Activated naive CD4-positive, alpha-beta T cell treated with anti-CD3 and anti-CD28 coated beads, Interleukin-2, amount 10 ng/mL, durations not matched to agents 7 days and 5 days (primary cell): ENCODE measurements at regions not wholly inside any gene's neighbourhood (a gene's known extent, or its start where the extent isn't known, plus 50 kb on each side); places are given as distances from the start of the nearest gene placed in this dataset.

Experiments used
- CTCF ChIA-PET: fragments of 350-600 bp; sonication (Branson Sonifier 250); formaldehyde crosslinking; loops from one replicate; lab custom pipeline; 2021; ENCODE audit warnings: antibody characterized with exemption; lab: Charles Lee
- DNase-seq: peaks from one replicate; pipeline ENCODE4 v3.0.0-alpha.2; 2020
- H3K27ac Mint-ChIP-seq: one replicate; pipeline ENCODE4 v1.8.0; 2021; ENCODE audit warnings: mild to moderate bottlenecking, moderate library complexity, mixed read lengths
- H3K27me3 Mint-ChIP-seq: one replicate; pipeline ENCODE4 v1.8.0; 2021; ENCODE audit warnings: mild to moderate bottlenecking, mixed read lengths
- H3K36me3 Mint-ChIP-seq: one replicate; pipeline ENCODE4 v1.8.0; 2021; ENCODE audit warnings: mixed read lengths
- H3K4me1 Mint-ChIP-seq: one replicate; pipeline ENCODE4 v1.8.0; 2021; ENCODE audit warnings: mixed read lengths
- H3K4me3 Mint-ChIP-seq: one replicate; pipeline ENCODE4 v1.8.0; 2021; ENCODE audit warnings: mild to moderate bottlenecking, moderate library complexity, mixed read lengths
- H3K9me3 Mint-ChIP-seq: one replicate; pipeline ENCODE4 v1.8.0; 2021; ENCODE audit warnings: mixed read lengths

DNA sequence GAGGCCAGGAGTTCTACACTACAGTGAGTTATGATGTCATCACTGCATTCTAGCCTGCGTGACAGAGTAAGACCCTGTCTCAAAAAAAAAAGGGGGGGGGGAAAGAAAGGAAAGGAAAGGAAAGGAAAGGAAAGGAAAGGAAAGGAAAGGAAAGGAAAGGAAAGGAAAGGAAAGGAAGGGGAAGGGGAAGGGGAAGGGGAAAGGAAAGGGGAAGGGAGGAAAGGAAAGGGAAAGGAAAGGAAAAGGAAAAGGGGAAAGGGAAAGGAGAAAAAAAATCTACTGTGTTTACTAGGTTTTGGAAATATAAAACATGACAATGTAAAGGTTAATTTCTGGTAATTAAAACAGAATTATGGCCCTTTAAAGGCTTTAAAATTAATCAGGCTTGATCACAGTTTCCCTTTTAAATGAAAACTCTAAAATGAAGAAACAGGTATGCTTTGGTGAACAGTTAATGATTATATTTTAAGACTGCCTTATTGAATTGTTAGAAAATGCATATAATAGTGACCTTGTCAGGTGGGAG is 131.9 kb upstream of the POU5F2 start:
- no peak overlapping the region for H3K4me3 Mint-ChIP-seq
- H3K27ac Mint-ChIP-seq, result no peak overlapping the region
- no peaks in the 10 kb centered on the region for H3K9me3 Mint-ChIP-seq
- peaks cover 2% of the 10 kb centered on the region for H3K4me1 Mint-ChIP-seq
- no peaks in the 10 kb centered on the region for H3K27me3 Mint-ChIP-seq
- DNase-seq, result no peak
- no peaks in the 10 kb centered on the region for H3K36me3 Mint-ChIP-seq
- CTCF ChIA-PET, result no interaction called here

- no peak for DNase-seq
- H3K4me3 Mint-ChIP-seq, result no peak overlapping the region
- H3K27ac Mint-ChIP-seq, result no peak overlapping the region
- peaks cover 2% of the 10 kb centered on the region for H3K4me1 Mint-ChIP-seq
- no peaks in the 10 kb centered on the region for H3K36me3 Mint-ChIP-seq
- H3K27me3 Mint-ChIP-seq, result no peaks in the 10 kb centered on the region
- no peaks in the 10 kb centered on the region for H3K9me3 Mint-ChIP-seq
- CTCF ChIA-PET, result no interaction called here
Measured at GRCh38 chr5:93870649-93871048, 129.2 kb upstream of the POU5F2 start.

- no peak overlapping the region for H3K27ac Mint-ChIP-seq
Measured at GRCh38 chr5:93868851-93869250, 127.5 kb upstream of the POU5F2 start.

DNA sequence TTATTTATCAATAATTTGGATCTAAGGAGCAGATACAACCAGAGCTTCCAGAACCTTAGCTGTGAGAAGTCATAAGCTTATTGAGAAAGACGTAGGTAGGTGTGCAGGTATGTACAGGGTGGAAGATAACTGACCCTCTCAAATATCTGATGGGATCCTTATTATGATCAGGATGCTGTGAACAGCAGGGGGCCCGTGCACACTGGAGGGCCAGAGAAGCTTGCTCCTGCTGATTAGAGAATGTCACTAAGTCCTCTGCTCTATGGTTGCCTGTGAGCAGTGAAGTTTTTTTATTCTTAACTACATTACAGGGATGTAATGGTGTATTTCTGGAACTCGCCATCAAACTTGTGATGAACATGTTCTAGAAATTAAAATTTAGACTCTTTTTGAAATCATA is 108.9 kb upstream of the POU5F2 start:
- no peak overlapping the region for H3K4me3 Mint-ChIP-seq
- DNase-seq, result no peak
- peaks cover 5% of the 10 kb centered on the region for H3K36me3 Mint-ChIP-seq
- CTCF ChIA-PET, result no interaction called here
- H3K4me1 Mint-ChIP-seq, result no peaks in the 10 kb centered on the region
- no peaks in the 10 kb centered on the region for H3K27me3 Mint-ChIP-seq
- H3K9me3 Mint-ChIP-seq, result peaks cover 7% of the 10 kb centered on the region
- no peak overlapping the region for H3K27ac Mint-ChIP-seq

More at GRCh38 chr5:93868851-93869250, 127.5 kb upstream of the POU5F2 start:
- no peaks in the 10 kb centered on the region for H3K9me3 Mint-ChIP-seq
- H3K36me3 Mint-ChIP-seq, result no peaks in the 10 kb centered on the region
- no peaks in the 10 kb centered on the region for H3K27me3 Mint-ChIP-seq
- CTCF ChIA-PET, result no interaction called here
- H3K4me1 Mint-ChIP-seq, result no peaks in the 10 kb centered on the region
- H3K4me3 Mint-ChIP-seq, result no peak overlapping the region
- no peak for DNase-seq

DNA sequence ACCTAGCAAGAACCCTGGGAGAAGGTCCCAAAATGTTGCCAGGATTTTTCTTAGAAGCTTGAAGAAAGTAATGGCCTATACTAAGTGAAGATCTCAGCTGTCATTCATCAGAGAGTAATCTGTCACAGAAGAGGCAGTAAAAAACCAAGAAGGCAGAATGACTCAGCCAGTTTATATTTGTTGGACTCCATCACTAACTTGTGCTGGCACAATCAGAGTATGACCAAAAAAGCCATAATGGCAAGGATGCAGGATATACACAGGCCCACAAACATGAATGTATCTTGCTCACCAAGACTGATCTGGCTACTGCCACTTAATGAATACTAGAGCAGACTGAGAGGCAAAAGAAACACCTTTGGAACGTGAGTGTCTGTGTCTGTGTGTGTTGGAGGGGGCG is 104.0 kb upstream of the POU5F2 start:
- peaks cover 14% of the 10 kb centered on the region for H3K9me3 Mint-ChIP-seq
- H3K36me3 Mint-ChIP-seq, result peaks cover 16% of the 10 kb centered on the region
- no peaks in the 10 kb centered on the region for H3K4me1 Mint-ChIP-seq
- no peak for DNase-seq
- CTCF ChIA-PET, result no interaction called here
- no peak overlapping the region for H3K27ac Mint-ChIP-seq
- no peaks in the 10 kb centered on the region for H3K27me3 Mint-ChIP-seq
- H3K4me3 Mint-ChIP-seq, result no peak overlapping the region

DNA sequence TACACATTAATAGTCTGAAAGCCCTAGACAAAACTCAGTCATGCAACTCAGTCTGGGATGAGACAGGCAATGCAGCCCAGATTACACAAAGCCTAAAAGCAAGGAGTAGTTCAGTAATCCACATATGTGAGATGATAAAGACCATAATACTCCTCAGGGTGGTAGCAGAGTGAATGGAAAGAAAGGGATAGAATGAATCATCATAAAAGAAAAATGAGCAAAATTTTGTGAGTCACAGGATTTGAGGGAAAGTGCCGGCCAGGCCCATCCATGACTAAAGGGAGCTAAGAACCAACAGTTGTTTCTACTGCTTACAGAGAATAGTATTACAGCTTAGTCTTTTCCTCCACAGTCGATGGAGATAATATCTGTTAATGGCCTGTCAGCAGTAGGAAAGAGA is 90.0 kb upstream of the POU5F2 start:
- Mint-ChIP-seq H3K27me3 (no peaks in the 10 kb centered on the region), H3K4me1 (no peaks in the 10 kb centered on the region), H3K9me3 (peaks cover 9% of the 10 kb centered on the region), H3K4me3 (no peak overlapping the region), H3K27ac (no peak overlapping the region), H3K36me3 (peaks cover 2% of the 10 kb centered on the region)
- DNase-seq, result no peak
- CTCF ChIA-PET, result no interaction called here

DNA sequence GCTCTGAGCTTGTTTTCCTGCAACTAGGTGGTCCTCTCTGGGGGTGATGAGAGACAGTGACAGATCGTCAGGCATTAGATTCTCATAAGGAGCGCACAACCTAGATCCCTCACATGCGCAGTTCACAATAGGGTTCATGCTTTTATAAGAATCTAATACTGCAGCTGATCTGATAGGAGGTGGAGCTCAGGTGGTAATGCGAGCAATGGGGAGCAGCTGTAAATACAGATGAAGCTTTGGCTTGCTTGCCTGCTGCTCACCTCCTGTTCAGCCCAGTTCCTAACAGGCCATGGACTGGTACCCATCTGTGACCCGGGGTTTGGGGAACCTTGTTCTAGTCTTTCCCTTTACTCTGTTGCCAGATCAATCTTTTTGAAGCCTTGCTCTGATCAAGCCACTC is 89.5 kb upstream of the POU5F2 start:
- H3K36me3 Mint-ChIP-seq, result peaks cover 2% of the 10 kb centered on the region
- no peak overlapping the region for H3K4me3 Mint-ChIP-seq
- H3K9me3 Mint-ChIP-seq, result peaks cover 10% of the 10 kb centered on the region
- H3K4me1 Mint-ChIP-seq, result no peaks in the 10 kb centered on the region
- H3K27ac Mint-ChIP-seq, result no peak overlapping the region
- no peaks in the 10 kb centered on the region for H3K27me3 Mint-ChIP-seq
- no peak for DNase-seq
- CTCF ChIA-PET, result no interaction called here

DNA sequence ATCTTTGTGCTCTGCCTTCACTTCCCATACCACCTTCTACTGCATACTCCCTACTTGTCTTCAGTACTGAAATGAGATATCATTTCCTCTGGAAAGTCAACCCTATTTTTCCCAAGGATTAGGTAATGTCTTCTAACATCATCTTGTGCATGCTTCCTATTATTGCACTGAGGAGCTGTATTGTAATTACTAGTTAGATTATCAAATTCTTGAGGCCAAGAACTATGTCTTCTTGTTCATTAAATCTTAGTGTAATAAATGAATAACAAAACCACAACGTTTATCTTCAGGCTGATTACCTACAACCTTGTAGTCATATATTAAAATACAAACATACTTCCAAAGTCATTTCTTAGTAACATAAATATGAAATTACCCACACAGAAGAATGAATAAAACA is 87.9 kb upstream of the POU5F2 start:
- peaks cover 2% of the 10 kb centered on the region for H3K36me3 Mint-ChIP-seq

DNA sequence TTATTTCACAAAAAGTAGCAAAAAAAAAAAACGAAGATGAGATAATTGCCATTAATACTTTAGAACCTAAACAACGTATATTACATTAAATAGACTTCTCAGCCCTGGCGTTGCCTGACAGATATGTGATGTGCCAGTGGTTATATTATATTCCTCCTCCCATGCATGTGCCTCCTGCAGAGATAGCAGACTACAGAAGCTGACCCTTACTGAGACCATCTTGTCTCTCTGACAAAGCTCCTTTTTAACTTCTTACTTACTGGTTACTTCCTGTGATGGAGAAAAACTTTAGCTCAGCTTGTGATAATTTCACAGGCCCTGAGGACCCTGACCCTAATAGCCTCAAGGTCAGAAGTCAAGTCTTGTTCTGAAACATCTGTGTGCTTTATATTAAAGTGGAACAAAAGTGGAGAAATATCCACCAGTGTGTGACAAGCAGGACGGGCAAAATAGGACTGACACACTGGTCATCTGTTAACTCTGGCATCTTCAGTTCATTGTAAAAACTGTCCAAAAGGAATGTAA is 80.6 kb upstream of the POU5F2 start:
- Mint-ChIP-seq H3K27me3 (no peaks in the 10 kb centered on the region), H3K9me3 (peaks cover 2% of the 10 kb centered on the region), H3K4me1 (no peaks in the 10 kb centered on the region), H3K4me3 (no peak overlapping the region), H3K27ac (no peak overlapping the region), H3K36me3 (peaks cover 6% of the 10 kb centered on the region)
- DNase-seq, result no peak
- CTCF ChIA-PET, result interaction anchor here (2.0 kb wide), 1 partner anchor 21 kb away, joined by 5 read pairs; no protein-coding TSS in a partner anchor

More for the DNA sequence above, 87.9 kb upstream of the POU5F2 start:
- peaks cover 10% of the 10 kb centered on the region for H3K9me3 Mint-ChIP-seq
- H3K27me3 Mint-ChIP-seq, result no peaks in the 10 kb centered on the region
- DNase-seq, result no peak
- H3K27ac Mint-ChIP-seq, result no peak overlapping the region
- CTCF ChIA-PET, result no interaction called here
- H3K4me1 Mint-ChIP-seq, result no peaks in the 10 kb centered on the region
- H3K4me3 Mint-ChIP-seq, result no peak overlapping the region

- Mint-ChIP-seq H3K9me3 (no peaks in the 10 kb centered on the region), H3K27me3 (no peaks in the 10 kb centered on the region), H3K4me3 (no peak overlapping the region), H3K36me3 (peaks cover 6% of the 10 kb centered on the region), H3K27ac (no peak overlapping the region), H3K4me1 (no peaks in the 10 kb centered on the region)
- CTCF ChIA-PET, result interaction anchor here (0.5 kb wide), 1 partner anchor 810 kb away, joined by 3 read pairs; no protein-coding TSS in a partner anchor
- no peak for DNase-seq
Measured at GRCh38 chr5:93819668-93820067, 78.3 kb upstream of the POU5F2 start.

GRCh38 chr5:93810780-93811179 is 69.4 kb upstream of the POU5F2 start:
- H3K9me3 Mint-ChIP-seq, result no peaks in the 10 kb centered on the region
- no peak for DNase-seq
- no peak overlapping the region for H3K4me3 Mint-ChIP-seq
- CTCF ChIA-PET, result no interaction called here
- no peaks in the 10 kb centered on the region for H3K27me3 Mint-ChIP-seq
- H3K27ac Mint-ChIP-seq, result no peak overlapping the region
- H3K4me1 Mint-ChIP-seq, result no peaks in the 10 kb centered on the region
- H3K36me3 Mint-ChIP-seq, result no peaks in the 10 kb centered on the region

DNA sequence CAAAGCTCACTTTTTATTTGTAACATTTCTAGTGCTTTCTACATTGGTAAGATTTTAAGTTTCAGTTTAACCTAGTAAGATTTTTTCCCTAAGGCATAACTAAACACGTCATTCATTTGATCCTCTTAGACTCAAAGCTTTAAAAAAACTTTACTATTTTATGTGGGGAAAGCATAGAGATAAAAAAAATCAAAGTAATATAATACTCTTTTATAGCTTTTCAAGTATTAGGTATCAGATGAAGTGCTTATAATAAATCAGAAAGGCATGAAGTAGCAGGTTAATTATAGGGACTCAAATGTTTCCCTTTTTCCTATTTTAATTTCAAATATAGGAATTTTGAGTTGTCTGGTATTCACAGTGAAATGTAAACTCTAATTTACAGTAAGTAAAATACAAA is 68.0 kb upstream of the POU5F2 start:
- Mint-ChIP-seq H3K27ac (no peak overlapping the region), H3K27me3 (no peaks in the 10 kb centered on the region), H3K36me3 (no peaks in the 10 kb centered on the region), H3K4me1 (no peaks in the 10 kb centered on the region), H3K4me3 (no peak overlapping the region), H3K9me3 (no peaks in the 10 kb centered on the region)
- DNase-seq, result no peak
- CTCF ChIA-PET, result interaction anchor here (1.5 kb wide), 1 partner anchor 9 kb away, joined by 3 read pairs; no protein-coding TSS in a partner anchor

DNA sequence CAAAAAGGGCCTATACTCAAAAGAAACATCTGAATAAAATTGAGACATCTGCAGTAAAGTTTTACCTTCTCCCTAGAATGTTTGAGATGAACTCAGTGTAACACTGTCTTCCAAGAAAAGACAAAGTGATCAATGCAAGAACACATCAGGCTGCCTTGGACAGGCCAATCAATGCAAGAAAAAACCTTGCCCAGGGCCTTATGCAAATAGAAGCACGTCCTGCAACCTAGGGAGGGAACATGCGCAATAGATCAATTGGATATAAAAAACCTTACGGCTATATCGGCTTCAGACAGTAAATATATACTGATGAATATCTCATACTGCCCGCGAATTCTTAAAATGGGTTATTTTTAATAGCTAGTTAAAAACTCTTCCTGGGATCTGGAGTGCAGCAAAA is 66.4 kb upstream of the POU5F2 start:
- Mint-ChIP-seq H3K9me3 (no peaks in the 10 kb centered on the region), H3K36me3 (no peaks in the 10 kb centered on the region), H3K4me3 (no peak overlapping the region), H3K4me1 (no peaks in the 10 kb centered on the region), H3K27ac (no peak overlapping the region), H3K27me3 (no peaks in the 10 kb centered on the region)
- no peak for DNase-seq
- CTCF ChIA-PET, result no interaction called here

GRCh38 chr5:93805616-93806379 is 64.4 kb upstream of the POU5F2 start:
- no peaks in the 10 kb centered on the region for H3K36me3 Mint-ChIP-seq
- CTCF ChIA-PET, result interaction anchor here (1.0 kb wide), 1 partner anchor 93 kb away, joined by 4 read pairs; no protein-coding TSS in a partner anchor
- no peak overlapping the region for H3K4me3 Mint-ChIP-seq
- no peaks in the 10 kb centered on the region for H3K27me3 Mint-ChIP-seq
- peaks cover 3% of the 10 kb centered on the region for H3K4me1 Mint-ChIP-seq
- H3K27ac Mint-ChIP-seq, result no peak overlapping the region
- DNase-seq, result no peak
- no peaks in the 10 kb centered on the region for H3K9me3 Mint-ChIP-seq
